ENCODE measurements at regions not wholly inside any gene's neighbourhood (a gene's known extent, or its start where the extent isn't known, plus 50 kb on each side); places are given as distances from the start of the nearest gene placed in this dataset.

DNA sequence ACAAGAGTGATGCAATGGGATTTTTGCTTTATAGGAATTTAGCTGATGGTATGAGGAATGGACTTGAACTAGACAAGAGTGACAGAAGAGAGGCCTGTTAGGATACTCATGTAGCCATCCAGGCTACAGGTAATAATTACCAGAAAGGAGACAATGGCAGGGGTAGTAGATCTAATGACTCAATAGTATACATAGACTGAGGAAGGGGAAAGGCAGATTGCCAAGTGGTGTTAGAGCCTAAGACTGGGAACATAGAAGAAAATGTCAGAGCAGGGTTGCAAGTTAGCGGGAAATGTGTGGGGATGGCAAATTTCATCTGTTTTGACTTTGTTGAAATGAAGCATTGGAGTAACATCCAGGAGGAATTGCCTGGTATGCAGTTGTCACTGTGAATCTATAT, 295.6 kb downstream of the UTRN start:
- TF ChIP-seq, protein P1, sequence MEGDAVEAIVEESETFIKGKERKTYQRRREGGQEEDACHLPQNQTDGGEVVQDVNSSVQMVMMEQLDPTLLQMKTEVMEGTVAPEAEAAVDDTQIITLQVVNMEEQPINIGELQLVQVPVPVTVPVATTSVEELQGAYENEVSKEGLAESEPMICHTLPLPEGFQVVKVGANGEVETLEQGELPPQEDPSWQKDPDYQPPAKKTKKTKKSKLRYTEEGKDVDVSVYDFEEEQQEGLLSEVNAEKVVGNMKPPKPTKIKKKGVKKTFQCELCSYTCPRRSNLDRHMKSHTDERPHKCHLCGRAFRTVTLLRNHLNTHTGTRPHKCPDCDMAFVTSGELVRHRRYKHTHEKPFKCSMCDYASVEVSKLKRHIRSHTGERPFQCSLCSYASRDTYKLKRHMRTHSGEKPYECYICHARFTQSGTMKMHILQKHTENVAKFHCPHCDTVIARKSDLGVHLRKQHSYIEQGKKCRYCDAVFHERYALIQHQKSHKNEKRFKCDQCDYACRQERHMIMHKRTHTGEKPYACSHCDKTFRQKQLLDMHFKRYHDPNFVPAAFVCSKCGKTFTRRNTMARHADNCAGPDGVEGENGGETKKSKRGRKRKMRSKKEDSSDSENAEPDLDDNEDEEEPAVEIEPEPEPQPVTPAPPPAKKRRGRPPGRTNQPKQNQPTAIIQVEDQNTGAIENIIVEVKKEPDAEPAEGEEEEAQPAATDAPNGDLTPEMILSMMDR (IDR thresholded peaks at IDR 0.05; ENCODE audit: low read depth, low read length, poor library complexity, severe bottlenecking) = no peak
- TF ChIP-seq EZH2phosphoT487 (IDR thresholded peaks at IDR 0.05; ENCODE audit: borderline replicate concordance, low read length) = no peak
